T-helper 2 cell treated with Interferon-gamma antibody and Interleukin-4, amounts not matched to agents 5 μg/mL and 100 μg/mL, for 36 hours (primary cell): ENCODE measurements at regions not wholly inside any gene's neighbourhood (a gene's known extent, or its start where the extent isn't known, plus 50 kb on each side); places are given as distances from the start of the nearest gene placed in this dataset.
"Not testable (repeated sequence)": the region's sequence is repeated elsewhere in the genome, so short reads cannot be mapped to it uniquely, and the experiment has no call there.

Experiments used
- DNase-seq: peaks from one replicate; pipeline ENCODE4 v3.0.0; 2021; ENCODE audit warnings: low spot score
- H3K27ac Mint-ChIP-seq: one replicate; pipeline ENCODE4 v1.8.0; 2021; ENCODE audit warnings: mild to moderate bottlenecking, mixed read lengths
- H3K27me3 Mint-ChIP-seq: one replicate; pipeline ENCODE4 v1.8.0; 2021; ENCODE audit warnings: low read depth, mixed read lengths
- H3K36me3 Mint-ChIP-seq: one replicate; pipeline ENCODE4 v1.8.0; 2021; ENCODE audit warnings: low read depth, mixed read lengths
- H3K4me1 Mint-ChIP-seq: one replicate; pipeline ENCODE4 v1.8.0; 2021; ENCODE audit warnings: low read depth, mixed read lengths
- H3K4me3 Mint-ChIP-seq: one replicate; pipeline ENCODE4 v1.8.0; 2022; ENCODE audit warnings: mild to moderate bottlenecking, moderate library complexity, mixed read lengths
- H3K9me3 Mint-ChIP-seq: one replicate; pipeline ENCODE4 v1.8.0; 2021; ENCODE audit warnings: mixed read lengths

- no peak overlapping the region for H3K4me3 Mint-ChIP-seq
- H3K27me3 Mint-ChIP-seq = no peaks in the 10 kb centered on the region
- no peak overlapping the region for H3K27ac Mint-ChIP-seq
- DNase-seq = no peak
- H3K9me3 Mint-ChIP-seq = peaks cover 51% of the 10 kb centered on the region
- H3K36me3 Mint-ChIP-seq = peaks cover 11% of the 10 kb centered on the region
- H3K4me1 Mint-ChIP-seq = peaks cover 4% of the 10 kb centered on the region
Observed at GRCh38 chr2:8249141-8249540, 432.7 kb upstream of the ID2 start.

- DNase-seq = no peak
- H3K4me3 Mint-ChIP-seq = no peak overlapping the region
- peaks cover 46% of the 10 kb centered on the region for H3K9me3 Mint-ChIP-seq
- H3K36me3 Mint-ChIP-seq = peaks cover 9% of the 10 kb centered on the region
- H3K27ac Mint-ChIP-seq = no peak overlapping the region
- H3K27me3 Mint-ChIP-seq = no peaks in the 10 kb centered on the region
- H3K4me1 Mint-ChIP-seq = peaks cover 10% of the 10 kb centered on the region
Observed at GRCh38 chr2:8249769-8250168, 432.1 kb upstream of the ID2 start.

- not testable (repeated sequence) for H3K36me3 Mint-ChIP-seq, H3K27ac Mint-ChIP-seq, H3K27me3 Mint-ChIP-seq, H3K4me3 Mint-ChIP-seq, DNase-seq
- Mint-ChIP-seq H3K9me3 (peaks cover 41% of the 10 kb centered on the region), H3K4me1 (peaks cover 11% of the 10 kb centered on the region)
Observed at GRCh38 chr2:8250290-8250689, 431.6 kb upstream of the ID2 start.

- no peaks in the 10 kb centered on the region for H3K27me3 Mint-ChIP-seq
- peaks cover 2% of the 10 kb centered on the region for H3K36me3 Mint-ChIP-seq
- H3K4me3 Mint-ChIP-seq = no peak overlapping the region
- no peak overlapping the region for H3K27ac Mint-ChIP-seq
- H3K4me1 Mint-ChIP-seq = peaks cover 11% of the 10 kb centered on the region
- DNase-seq = no peak
- H3K9me3 Mint-ChIP-seq = peaks cover 31% of the 10 kb centered on the region
Observed at GRCh38 chr2:8251291-8251690, 430.6 kb upstream of the ID2 start.

GRCh38 chr2:8251856-8252255, 430.0 kb upstream of the ID2 start:
- Mint-ChIP-seq H3K27me3 (no peaks in the 10 kb centered on the region), H3K4me1 (peaks cover 11% of the 10 kb centered on the region), H3K27ac (no peak overlapping the region), H3K4me3 (no peak overlapping the region), H3K9me3 (peaks cover 26% of the 10 kb centered on the region), H3K36me3 (peaks cover 2% of the 10 kb centered on the region)
- DNase-seq = no peak

- DNase-seq = no peak
- peaks cover 2% of the 10 kb centered on the region for H3K36me3 Mint-ChIP-seq
- no peak overlapping the region for H3K4me3 Mint-ChIP-seq
- H3K9me3 Mint-ChIP-seq = peaks cover 18% of the 10 kb centered on the region
- peaks cover 2% of the 10 kb centered on the region for H3K27me3 Mint-ChIP-seq
- peaks cover 11% of the 10 kb centered on the region for H3K4me1 Mint-ChIP-seq
- H3K27ac Mint-ChIP-seq = no peak overlapping the region
Observed at GRCh38 chr2:8252997-8253694, 428.7 kb upstream of the ID2 start.

GRCh38 chr2:8253781-8254180, 428.1 kb upstream of the ID2 start:
- Mint-ChIP-seq H3K27ac (no peak overlapping the region), H3K4me1 (peaks cover 11% of the 10 kb centered on the region), H3K27me3 (peaks cover 2% of the 10 kb centered on the region), H3K36me3 (peaks cover 2% of the 10 kb centered on the region), H3K4me3 (no peak overlapping the region), H3K9me3 (peaks cover 18% of the 10 kb centered on the region)
- DNase-seq = no peak

- H3K27ac Mint-ChIP-seq, DNase-seq, H3K36me3 Mint-ChIP-seq, H3K4me3 Mint-ChIP-seq, H3K27me3 Mint-ChIP-seq: not testable (repeated sequence)
- H3K4me1 Mint-ChIP-seq = peaks cover 11% of the 10 kb centered on the region
- peaks cover 18% of the 10 kb centered on the region for H3K9me3 Mint-ChIP-seq
Observed at GRCh38 chr2:8254214-8254613, 427.6 kb upstream of the ID2 start.

GRCh38 chr2:8254791-8255447, 426.9 kb upstream of the ID2 start:
- Mint-ChIP-seq H3K36me3 (peaks cover 2% of the 10 kb centered on the region), H3K4me1 (peaks cover 11% of the 10 kb centered on the region), H3K4me3 (no peak overlapping the region), H3K9me3 (peaks cover 16% of the 10 kb centered on the region), H3K27me3 (peaks cover 2% of the 10 kb centered on the region), H3K27ac (no peak overlapping the region)
- no peak for DNase-seq

- H3K9me3 Mint-ChIP-seq = peaks cover 11% of the 10 kb centered on the region
- H3K27ac Mint-ChIP-seq = no peak overlapping the region
- no peak for DNase-seq
- peaks cover under 1% of the 10 kb centered on the region for H3K36me3 Mint-ChIP-seq
- peaks cover 11% of the 10 kb centered on the region for H3K4me1 Mint-ChIP-seq
- no peak overlapping the region for H3K4me3 Mint-ChIP-seq
- peaks cover 2% of the 10 kb centered on the region for H3K27me3 Mint-ChIP-seq
Observed at GRCh38 chr2:8255448-8255800, 426.4 kb upstream of the ID2 start.

- peaks cover 4% of the 10 kb centered on the region for H3K9me3 Mint-ChIP-seq
- peaks cover 11% of the 10 kb centered on the region for H3K4me1 Mint-ChIP-seq
- no peak overlapping the region for H3K4me3 Mint-ChIP-seq
- no peak for DNase-seq
- no peak overlapping the region for H3K27ac Mint-ChIP-seq
- no peaks in the 10 kb centered on the region for H3K36me3 Mint-ChIP-seq
- peaks cover 2% of the 10 kb centered on the region for H3K27me3 Mint-ChIP-seq
Observed at GRCh38 chr2:8256905-8257304, 425.0 kb upstream of the ID2 start.

GRCh38 chr2:8257502-8257901, 424.4 kb upstream of the ID2 start:
- no peak for DNase-seq
- Mint-ChIP-seq H3K4me1 (peaks cover 11% of the 10 kb centered on the region), H3K27ac (no peak overlapping the region), H3K27me3 (peaks cover 2% of the 10 kb centered on the region), H3K9me3 (peaks cover 2% of the 10 kb centered on the region), H3K36me3 (no peaks in the 10 kb centered on the region), H3K4me3 (no peak overlapping the region)

GRCh38 chr2:8258406-8258805, 423.4 kb upstream of the ID2 start:
- H3K27me3 Mint-ChIP-seq = peaks cover 2% of the 10 kb centered on the region
- H3K27ac Mint-ChIP-seq = no peak overlapping the region
- H3K9me3 Mint-ChIP-seq = no peaks in the 10 kb centered on the region
- H3K4me1 Mint-ChIP-seq = peaks cover 14% of the 10 kb centered on the region
- DNase-seq = no peak
- no peak overlapping the region for H3K4me3 Mint-ChIP-seq
- H3K36me3 Mint-ChIP-seq = no peaks in the 10 kb centered on the region

GRCh38 chr2:8259106-8259840, 422.6 kb upstream of the ID2 start:
- no peaks in the 10 kb centered on the region for H3K36me3 Mint-ChIP-seq
- no peak overlapping the region for H3K27ac Mint-ChIP-seq
- no peak overlapping the region for H3K4me3 Mint-ChIP-seq
- peaks cover 3% of the 10 kb centered on the region for H3K9me3 Mint-ChIP-seq
- no peak for DNase-seq
- H3K4me1 Mint-ChIP-seq = peaks cover 9% of the 10 kb centered on the region
- H3K27me3 Mint-ChIP-seq = peaks cover 4% of the 10 kb centered on the region
